Spleen (tissue), 7 donors: ENCODE measurements at regions not wholly inside any gene's neighbourhood (a gene's known extent, or its start where the extent isn't known, plus 50 kb on each side); places are given as distances from the start of the nearest gene placed in this dataset.

Experiments used
- CTCF ChIP-seq, 11 experiments: fragments of 200-600 bp in 7 of 11; fragments of 450-650 bp in 4 of 11; sonication (generic) in 4 of 11; IDR thresholded peaks in 8 of 11; conservative IDR thresholded peaks in 3 of 11; 1 replicate in 7 of 11; 2 replicates in 4 of 11; pipeline versions ENCODE4 v1.4.0 to v1.8.0; 2016 to 2021; ENCODE audit warnings: antibody characterized with exemption in 11 of 11, inconsistent platforms in 4 of 11, mild to moderate bottlenecking in 1 of 11
- POLR2A ChIP-seq, 3 donors: fragments of 450-650 bp; IDR thresholded peaks; one replicate each; pipeline ENCODE4 v1.5.1; 2017; ENCODE audit warnings: antibody characterized with exemption in 3 of 3, mild to moderate bottlenecking in 1 of 3
- POLR2AphosphoS5 ChIP-seq, 3 donors: sonication (generic); formaldehyde crosslinking; IDR thresholded peaks; one replicate each; pipeline ENCODE4 v1.5.1; 2017; ENCODE audit warnings: antibody characterized with exemption in 3 of 3
- donor health status: DM: no; HTN: no; CAD: no; lungs with moderate emphysema.
- donor health status: DM: no; HTN: no; CAD: no.
- donor health status: DM: no; HTN: no; CAD: no.

- no peak for TF ChIP-seq POLR2AphosphoS5 (IDR thresholded peaks at IDR 0.05)
- TF ChIP-seq CTCF (IDR thresholded peaks at IDR 0.05 in 8 of 11, conservative IDR thresholded peaks at IDR 0.05 in 3 of 11): no peak
- no peak for TF ChIP-seq POLR2A (IDR thresholded peaks at IDR 0.05)
Observed at GRCh38 chr10:128792426-128793140, 666.4 kb upstream of the MKI67 start.
